Right renal cortex interstitium (tissue), 3 donors: ENCODE measurements at regions not wholly inside any gene's neighbourhood (a gene's known extent, or its start where the extent isn't known, plus 50 kb on each side); places are given as distances from the start of the nearest gene placed in this dataset.
"Not testable (repeated sequence)": the region's sequence is repeated elsewhere in the genome, so short reads cannot be mapped to it uniquely, and the experiment has no call there.

ENCODE experiments used
- DNase-seq, 3 donors: peaks; one replicate each; pipeline ENCODE4 v3.0.0-alpha.2; 2013; ENCODE audit warnings: low read depth in 3 of 3, low spot score in 2 of 3

DNA sequence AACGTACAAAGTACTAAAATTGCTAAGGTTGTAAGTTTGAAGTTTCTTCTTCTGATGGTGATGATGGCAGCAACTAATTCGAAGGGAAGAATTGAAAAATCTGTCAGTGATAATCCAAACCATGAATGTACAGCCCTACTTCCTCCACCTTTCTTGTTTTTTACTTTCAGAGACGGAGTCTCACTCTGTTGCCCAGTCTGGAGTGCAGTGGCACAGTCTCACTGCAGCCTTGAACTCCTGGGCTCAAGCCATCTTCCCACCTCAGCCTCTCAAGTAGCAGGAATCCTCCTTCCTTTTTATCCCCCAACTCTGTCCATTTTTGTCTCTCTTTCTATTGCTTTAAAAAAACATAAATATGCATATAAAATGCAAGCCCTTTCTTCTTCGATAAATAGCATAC lies 112.3 kb upstream of the SOX21 start:
- no peak for DNase-seq

DNA sequence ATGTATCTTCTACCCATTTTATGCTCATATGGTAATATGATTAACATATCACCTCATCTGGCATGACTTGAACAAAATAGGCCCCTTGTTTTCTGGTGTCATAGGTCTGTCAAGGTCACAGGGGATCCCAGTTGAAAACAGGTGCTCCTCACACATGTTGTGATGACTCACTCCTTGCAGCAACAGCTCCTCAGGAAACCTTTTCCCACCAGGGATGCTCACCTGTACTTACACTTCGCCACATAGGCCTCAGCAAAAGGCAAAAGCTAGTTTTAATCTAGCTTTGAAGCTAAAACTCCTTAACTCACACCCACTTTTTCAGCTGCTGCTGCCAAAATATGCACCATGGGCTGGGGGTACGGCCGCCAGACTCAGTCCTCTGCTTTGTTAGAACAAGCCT lies 110.0 kb upstream of the SOX21 start:
- DNase-seq, result no peak

DNA sequence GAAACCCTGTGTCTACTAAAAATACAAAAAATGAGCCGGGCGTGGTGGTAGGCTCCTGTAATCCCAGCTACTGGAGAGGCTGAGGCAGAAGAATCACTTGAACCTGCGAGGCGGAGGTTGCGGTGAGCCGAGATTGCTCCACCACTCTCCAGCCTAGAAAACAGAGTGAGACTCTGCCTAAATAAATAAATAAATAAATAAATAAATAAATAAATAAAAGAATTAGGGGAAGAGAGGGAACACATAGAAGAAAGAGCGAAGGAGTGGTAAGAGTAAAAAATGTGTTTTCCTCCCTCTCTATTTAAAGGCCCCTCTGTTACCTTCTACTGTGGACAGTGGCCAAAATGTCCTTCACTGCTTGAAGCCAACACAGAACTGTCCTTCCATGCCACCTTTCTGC lies 103.9 kb upstream of the SOX21 start:
- no peak for DNase-seq

DNA sequence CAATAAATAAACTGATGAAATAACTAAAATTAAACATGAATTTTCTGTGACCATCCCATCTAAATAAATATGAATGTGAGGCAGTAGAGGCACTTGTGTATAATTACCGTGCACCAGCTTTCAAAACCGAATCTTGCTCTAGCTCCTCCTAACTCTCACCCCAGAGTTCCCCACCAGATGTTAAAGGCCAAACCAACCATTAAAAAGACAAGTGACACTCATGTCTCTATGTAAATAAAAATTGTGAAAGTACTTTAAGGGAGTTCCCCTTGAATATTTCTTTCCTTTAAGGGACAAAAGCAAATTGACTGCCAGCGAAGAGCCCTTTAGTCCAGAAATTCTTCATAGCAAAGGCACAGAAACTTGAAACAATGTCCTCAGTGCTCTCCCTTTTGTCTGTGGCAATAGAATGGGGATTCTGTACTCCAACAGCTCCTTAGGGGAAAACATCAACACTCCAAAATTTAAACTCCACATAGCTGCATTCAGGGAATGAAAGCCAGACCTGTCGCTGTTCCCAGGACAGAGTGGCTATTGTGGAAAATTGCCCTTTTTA lies 101.7 kb upstream of the SOX21 start:
- no peak for DNase-seq

DNA sequence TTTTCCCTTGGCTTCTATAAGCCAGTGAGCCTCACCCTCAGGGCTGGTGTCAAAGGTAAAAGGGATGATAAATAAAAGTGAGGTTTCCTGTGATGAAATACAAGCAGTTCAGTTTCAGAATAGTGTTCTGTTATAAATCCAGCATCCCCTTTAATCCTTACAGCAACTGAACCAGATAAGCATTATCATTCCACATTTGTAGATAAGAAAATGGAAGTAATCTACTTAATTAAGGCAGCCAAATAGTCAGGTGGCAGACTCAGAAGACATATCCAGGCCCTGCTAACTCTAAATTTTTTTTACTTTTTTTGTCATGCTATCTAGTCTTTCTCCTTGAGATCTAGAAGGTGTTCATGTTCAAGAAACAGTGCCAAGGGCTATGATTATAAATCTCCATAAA lies 99.4 kb upstream of the SOX21 start:
- no peak for DNase-seq

DNA sequence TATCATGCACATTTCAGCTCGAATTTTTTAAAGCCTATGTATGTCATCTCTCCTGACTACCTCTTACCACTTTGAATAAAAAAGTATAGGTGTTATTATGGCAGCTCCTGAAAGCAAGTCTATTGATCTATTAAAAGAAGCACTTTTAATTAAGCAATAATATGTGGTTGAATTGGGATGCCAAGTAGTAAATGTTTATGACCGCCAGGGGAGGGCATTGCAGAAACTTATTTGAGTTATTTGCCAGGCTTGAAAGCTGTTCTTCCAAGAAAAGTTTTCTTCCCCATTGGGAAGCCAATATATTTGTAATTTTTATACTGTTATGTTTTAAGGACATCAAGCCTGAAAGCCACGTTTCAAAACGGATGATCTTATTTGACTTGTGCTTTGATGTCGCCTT lies 88.1 kb upstream of the SOX21 start:
- DNase-seq, result no peak

DNA sequence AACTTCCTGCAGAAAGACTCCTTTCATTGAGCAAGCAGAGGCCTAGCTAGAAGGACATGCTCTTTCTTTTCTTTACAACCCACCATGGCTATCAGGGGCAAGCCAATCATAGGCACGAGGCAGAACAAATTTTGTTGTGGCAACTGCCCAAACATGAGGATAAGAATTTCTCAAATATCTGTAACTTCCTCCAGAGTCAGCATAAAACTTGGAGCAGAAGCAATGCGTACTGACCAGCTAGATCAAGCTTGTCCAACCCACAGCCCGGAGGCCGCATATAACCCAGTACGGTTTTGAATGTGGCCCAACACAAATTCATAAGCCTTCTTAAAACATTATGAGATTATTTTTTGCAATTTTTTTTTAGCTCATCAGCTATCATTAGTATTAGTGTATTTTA lies 87.0 kb upstream of the SOX21 start:
- no peak for DNase-seq

DNA sequence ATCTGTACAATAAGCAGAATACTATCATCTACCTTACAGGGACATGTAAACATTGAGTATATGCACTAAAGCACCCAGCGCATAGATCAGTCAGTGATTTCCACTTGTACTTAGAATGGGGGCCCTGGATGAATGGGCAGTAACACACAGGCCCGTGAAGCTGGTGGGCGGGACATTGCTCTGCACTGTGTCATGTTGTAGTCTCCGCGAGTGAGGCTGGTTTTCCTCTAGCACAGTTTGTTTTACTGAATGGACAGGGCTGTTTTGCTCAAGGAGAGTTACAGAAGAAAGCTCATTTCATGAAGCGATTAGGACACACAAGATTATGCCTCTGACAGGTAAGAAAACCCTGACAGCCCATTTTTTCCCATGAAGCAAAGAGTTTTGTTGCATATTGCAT lies 86.4 kb upstream of the SOX21 start:
- no peak for DNase-seq

DNA sequence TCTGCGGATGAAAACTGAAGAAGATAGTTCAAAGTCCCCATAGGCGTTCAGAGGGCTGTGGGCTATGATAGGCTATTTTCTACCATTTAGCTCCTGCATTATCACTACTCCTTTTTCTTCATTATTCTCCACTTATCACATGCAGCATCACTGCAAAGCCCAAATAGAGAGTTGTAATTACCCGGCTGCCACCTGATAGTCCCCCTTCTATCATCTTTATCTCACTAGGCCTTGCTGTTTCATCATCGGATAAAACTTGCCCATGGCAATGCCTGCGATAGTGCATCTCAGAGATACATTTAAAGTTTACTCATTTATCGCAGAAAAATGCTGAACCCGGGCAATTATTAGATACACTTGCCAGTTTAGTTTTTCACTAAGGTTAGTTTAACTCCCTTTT lies 82.9 kb upstream of the SOX21 start:
- no peak for DNase-seq

DNA sequence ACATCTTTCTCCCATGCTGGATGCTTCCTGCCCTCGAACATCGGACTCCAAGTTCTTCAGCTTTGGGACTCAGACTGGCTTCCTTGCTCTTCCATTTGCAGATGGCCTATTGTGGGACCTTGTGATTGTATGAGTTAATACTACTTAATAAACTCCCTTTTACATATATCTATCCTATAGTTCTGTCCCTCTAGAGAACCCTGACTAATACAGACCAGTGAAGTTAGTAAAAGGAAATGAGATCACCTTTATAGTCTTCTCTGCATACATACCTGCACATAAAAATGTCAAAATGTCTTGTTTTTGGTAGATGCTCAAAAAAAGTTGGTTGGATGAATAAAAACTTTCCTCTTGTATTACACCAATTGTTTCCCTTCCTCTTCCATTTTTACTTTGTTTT lies 73.9 kb upstream of the SOX21 start:
- DNase-seq, result not testable (repeated sequence)

DNA sequence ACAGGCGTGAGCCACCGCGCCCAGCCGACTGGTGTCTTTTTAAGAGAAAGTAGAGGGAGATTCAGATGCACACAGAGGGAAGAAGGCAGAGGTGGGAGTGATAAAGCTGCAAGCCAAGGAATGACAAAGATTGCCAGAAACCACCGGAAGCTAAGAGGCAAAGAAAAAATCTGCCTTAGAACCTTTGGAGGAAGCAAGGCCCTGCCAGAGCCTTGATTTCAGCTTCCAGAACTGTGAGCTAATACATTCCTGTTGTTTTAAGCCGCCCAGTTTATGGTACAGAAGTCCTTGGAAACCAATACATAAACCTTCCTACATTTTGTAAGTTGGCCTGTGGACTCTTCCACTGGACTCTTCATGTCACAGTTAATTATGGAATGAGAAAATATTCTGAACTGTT lies 71.7 kb upstream of the SOX21 start:
- no peak for DNase-seq

DNA sequence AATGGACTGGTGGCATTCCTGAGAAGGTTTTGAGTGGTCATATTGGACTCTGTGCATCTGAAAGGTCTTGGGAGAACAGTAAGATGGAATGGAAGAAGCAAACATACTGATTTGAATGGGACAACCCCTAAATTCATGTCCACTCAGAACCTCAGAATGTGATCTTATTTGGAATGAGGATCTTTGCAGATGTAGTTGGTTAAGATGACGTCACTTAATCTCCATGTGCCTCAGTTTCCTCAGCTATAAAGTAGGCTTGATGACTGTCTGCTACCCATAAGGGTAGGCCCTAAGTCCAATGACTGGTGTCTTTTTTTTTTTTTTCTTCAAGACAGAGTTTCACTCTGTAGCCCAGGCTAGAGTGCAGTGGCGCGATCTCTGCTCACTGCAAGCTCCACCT lies 71.1 kb upstream of the SOX21 start:
- no peak for DNase-seq

DNA sequence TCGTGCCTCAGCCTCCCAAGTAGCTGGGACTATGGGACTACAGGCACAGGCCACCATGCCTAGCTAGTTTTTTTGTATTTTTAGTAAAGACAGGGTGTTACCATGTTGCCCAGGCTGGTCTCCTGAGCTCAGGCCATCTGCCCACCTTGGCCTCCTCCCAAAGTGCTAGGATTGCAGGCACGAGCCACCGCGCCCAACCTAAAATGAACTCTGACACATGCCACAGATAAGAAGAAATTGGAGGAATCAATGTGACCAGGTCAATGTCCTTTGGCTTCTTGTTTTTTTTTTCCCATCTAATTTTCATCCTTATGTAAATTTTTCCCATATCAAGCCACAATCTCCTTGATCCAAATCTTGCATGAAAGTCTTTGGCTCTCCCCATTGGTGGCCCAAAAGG lies 68.1 kb upstream of the SOX21 start:
- DNase-seq, result no peak

DNA sequence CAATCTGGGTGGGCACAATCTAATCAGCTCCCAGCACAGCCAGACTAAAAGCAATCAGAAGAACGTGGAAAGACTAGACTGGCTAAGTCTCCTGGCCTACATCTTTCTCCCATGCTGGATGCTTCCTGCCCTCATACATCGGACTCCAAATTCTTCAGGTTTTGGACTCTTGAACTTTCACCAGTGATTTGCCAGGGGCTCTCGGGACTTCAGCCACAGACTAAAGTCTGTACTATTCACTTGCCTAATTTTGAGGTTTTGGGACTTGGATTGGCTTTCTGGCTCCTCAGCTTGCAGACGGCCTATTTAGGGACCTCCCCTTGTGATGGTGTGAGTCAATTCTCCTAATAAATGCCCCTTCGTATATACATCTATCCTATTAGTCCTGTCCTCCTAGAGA lies 66.6 kb upstream of the SOX21 start:
- DNase-seq, result no peak

DNA sequence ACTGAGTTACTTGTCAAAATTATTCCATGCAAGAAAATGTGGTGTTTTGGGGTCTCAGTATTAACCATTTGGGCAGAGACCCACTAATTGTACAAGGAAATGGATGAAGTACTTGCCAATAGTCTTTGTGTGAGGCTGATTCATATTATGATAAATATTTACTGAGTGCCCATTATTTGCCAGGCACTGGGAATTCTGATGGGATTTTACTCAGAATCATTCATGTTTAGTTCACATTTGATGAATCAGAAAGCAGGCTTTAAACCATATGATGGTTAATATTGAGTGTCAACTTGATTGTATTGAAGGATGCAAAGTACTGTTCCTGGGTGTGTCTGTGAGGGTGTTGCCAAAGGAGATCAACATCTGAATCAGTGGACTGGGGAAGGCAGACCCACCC lies 66.2 kb upstream of the SOX21 start:
- no peak for DNase-seq

DNA sequence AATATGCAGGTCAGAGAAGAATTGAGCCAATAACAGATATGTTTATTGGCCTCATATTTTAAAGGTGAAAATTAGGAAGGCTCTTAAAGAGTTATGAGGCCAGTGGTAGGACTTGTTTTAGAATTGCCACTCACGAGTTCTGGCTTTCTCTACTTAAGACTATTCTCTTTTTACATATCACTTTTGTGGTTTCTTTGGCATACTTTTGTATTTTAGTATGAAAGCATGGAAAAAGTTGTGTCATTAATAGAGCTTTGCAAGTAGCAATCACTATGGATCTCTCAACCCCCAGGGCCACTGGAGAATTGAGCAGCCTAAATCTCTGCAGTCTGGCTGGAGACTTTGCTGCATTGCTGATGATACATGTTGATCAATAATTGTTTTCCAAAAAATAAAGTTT lies 64.6 kb upstream of the SOX21 start:
- DNase-seq, result no peak

DNA sequence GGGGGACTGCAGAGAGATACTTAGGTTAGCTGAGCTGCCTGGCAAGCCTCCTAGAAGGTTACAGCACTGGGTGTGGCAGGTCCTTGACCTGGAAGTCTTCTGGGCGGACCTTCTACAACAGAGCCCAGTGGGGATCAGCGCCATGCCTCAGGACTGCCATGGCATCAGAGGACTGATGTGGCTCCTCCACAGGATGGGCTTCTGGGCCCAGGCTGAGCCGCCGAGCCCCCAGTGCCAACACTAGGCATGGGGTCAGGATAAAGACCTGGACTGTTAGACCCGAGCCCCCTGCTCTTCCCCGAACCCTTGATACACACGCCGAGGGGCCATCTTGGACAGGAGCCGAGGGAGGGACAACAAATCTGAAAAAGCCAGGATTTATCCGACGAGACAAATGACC lies 64.0 kb upstream of the SOX21 start:
- no peak for DNase-seq

DNA sequence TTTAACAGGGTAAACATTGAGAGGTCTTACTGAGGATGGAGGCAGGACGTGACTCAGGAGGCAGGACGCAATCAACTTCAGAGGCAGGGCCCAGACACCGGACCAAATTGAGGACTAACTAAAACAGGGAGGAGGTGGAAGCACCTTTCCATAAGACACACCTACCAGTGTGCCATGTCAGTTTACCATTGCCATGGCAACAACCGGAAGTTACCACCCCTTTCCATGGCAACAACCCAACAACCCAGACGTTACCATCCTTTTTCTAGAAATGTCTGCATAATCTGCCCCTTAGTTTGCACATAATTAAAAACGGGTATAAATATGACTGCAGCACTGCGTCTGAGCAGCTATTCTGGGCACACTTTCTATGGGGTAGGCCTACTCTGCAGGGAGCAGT lies 53.5 kb upstream of the SOX21 start:
- DNase-seq, result no peak

DNA sequence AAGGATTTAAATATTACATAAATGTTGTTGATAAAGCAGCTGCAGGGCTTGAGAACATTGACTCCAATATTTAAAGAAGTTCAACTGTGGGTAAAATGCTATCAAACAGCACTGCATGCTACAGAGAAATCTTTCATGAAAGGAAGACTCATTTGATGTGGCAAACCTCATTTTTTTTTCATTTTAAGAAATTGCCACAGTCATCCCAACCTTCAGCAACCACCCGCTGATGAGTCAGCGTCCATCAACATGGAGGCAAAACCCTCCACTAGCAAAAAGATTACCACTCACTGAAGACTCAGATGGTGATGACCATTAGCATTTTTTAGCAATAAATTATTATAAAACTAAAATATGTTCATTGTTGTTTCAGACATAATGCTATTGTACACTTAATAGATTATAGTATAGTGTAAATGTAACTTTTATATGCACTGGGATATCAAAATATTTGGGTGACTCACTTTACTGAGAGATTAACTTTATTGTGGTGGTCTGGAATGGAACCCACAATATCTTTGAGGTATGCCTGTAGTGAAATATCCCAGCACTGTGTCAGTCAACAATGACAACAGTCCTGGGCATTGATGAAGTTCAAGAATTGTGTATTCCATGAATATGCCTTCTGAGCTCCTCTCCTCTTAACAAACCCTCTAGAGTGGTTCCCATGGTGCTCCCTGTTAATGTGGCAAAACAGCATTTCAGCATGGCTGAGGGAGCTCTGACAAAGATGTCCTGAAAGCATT lies 52.4 kb upstream of the SOX21 start:
- DNase-seq, result no peak
